GM10266 (cell line): ENCODE measurements at regions not wholly inside any gene's neighbourhood (a gene's known extent, or its start where the extent isn't known, plus 50 kb on each side); places are given as distances from the start of the nearest gene placed in this dataset.

Source experiments
- DNase-seq: peaks from one replicate; pipeline ENCODE4 v3.0.0; 2012; ENCODE audit errors: extremely low spot score
- TF ChIP-seq, protein P1 (sequence below): IDR thresholded peaks from 2 replicates; pipeline ENCODE4 v1.5.1; 2012; ENCODE audit warnings: mild to moderate bottlenecking, low read depth; ENCODE audit not compliant: control insufficient read depth, insufficient read depth; ENCODE audit errors: missing control alignments

DNA sequence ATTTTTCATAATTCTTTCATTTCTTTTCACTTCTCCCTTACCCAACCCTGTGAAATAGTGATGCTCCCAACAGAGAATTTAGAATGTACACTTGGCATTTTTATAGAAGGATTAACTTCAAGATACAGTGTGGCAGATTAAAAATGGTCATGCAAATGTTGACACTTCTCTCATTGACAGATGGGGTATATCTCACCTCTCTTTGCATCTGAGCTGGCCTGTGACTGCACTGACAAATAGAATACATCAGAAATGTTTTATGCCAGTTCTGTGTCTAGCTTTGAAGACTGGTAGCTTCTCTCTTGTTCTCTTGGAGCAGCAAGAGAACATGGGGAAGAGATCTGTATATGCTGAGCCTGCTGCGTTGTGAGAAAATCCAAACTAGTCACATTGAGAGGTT is 949.6 kb downstream of the CDH11 start:
- TF ChIP-seq, protein P1, sequence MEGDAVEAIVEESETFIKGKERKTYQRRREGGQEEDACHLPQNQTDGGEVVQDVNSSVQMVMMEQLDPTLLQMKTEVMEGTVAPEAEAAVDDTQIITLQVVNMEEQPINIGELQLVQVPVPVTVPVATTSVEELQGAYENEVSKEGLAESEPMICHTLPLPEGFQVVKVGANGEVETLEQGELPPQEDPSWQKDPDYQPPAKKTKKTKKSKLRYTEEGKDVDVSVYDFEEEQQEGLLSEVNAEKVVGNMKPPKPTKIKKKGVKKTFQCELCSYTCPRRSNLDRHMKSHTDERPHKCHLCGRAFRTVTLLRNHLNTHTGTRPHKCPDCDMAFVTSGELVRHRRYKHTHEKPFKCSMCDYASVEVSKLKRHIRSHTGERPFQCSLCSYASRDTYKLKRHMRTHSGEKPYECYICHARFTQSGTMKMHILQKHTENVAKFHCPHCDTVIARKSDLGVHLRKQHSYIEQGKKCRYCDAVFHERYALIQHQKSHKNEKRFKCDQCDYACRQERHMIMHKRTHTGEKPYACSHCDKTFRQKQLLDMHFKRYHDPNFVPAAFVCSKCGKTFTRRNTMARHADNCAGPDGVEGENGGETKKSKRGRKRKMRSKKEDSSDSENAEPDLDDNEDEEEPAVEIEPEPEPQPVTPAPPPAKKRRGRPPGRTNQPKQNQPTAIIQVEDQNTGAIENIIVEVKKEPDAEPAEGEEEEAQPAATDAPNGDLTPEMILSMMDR: no peak

DNA sequence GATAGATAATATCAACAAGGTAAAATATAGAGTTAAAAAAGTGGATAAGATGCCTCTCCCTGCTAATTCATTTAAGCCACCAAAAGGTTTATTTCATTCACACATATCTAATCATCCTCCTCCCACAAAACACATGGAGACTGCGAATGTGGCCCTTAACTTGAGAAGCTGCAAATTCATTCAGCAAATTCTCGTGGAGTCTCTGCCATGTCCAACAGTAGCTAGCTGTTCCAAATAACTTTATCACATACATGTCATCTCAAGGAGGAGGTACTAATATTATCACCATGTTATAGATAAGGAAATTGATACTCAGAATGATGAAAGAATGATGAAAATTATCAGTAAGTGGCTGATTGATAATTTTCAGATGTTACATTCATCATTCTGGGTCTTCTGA is 950.2 kb downstream of the CDH11 start:
- no peak for DNase-seq
- TF ChIP-seq, protein P1: no peak

More for the DNA sequence above, 949.6 kb downstream of the CDH11 start:
- DNase-seq: no peak

DNA sequence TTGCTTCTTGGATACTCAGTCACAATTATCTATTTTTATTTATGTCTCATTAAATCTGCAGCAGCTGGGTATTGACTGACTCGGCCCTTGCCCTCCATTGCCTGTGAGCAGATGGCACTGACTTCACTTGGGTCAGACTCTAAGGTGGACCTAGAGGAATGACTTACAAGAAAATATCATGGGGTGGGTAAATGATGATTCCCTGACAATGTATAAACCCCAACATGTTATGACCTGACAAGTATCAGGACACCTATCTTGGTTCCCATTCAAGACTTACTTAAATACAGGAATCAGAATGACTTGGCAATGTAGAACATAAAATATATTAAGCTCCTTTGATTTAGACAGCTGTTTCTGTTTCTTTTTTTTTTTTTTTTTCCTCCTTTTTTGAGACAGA is 953.5 kb downstream of the CDH11 start:
- no peak for DNase-seq
- TF ChIP-seq, protein P1: no peak

DNA sequence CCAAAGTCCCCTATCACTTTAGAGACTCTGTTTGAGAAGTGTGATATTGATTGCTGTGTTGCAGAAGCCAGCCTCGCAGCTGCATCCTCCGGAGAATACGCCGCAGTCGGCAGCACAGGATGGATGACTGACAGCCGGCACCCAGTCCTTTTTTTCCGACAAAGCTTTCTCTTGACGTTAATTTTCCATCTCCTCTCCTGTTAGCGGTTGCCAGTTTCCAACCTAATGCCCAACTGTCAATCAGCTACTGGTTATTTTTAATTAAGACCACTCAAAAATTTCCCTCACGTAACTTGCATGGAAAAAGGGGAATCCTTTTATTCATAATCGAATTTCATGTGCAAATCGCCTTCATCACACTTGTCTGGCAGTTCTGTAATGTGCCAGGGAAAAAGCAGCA is 953.9 kb downstream of the CDH11 start:
- no peak for DNase-seq
- TF ChIP-seq, protein P1: no peak

DNA sequence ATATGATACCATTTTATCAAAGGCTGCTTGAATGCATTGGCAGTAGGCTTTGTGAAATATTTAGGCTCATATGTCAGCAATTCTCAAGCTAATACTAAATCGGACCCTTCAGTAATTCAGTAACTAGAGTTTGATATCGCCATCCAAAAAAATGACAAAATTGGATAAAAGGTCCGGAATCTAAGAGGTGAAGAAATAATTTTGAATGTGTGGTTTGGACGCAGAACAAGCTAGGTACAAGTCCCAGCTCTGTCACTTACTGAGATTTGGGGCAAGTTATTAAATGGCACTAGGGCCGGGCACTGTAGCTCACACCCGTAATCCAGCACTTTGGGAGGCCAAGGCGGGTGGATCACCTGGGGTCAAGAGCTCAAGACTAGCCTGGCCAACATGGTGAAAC is 956.5 kb downstream of the CDH11 start:
- DNase-seq: no peak
- TF ChIP-seq, protein P1: no peak

DNA sequence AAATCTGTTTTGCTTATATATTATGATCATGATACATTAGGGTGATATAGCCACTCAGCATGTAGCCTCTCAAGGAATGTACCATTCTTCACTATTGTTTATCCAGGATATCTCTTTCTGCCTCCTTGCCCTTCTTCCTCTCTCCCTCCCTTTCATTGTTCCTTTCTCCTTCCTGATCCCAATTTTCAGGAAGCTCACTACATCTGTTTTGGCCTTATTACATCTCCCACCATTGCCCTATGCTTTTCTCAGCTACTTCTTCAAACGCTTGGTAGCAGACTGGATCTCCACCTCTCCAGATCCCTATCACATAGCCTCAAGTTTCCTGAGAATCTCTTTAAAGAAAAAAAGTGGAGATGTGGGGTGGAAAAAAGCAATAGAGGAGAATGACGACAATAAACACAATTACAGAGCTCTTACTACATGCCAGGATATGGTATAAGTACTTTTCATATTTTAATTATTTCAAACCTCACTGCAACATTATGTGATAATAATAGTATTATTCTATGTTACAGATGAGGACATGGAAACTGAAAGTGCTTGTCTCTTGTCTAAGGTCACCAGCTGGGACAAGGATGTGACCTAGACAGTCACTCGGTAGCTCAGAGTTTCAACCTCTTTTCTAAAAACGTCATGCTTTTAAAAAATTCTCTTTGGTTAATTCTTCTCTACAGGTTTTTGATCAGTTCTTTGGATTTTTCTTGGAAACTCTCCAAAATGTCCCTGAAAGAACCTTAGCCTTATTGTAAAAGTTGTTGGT is 959.1 kb downstream of the CDH11 start:
- DNase-seq: no peak
- TF ChIP-seq, protein P1: no peak

DNA sequence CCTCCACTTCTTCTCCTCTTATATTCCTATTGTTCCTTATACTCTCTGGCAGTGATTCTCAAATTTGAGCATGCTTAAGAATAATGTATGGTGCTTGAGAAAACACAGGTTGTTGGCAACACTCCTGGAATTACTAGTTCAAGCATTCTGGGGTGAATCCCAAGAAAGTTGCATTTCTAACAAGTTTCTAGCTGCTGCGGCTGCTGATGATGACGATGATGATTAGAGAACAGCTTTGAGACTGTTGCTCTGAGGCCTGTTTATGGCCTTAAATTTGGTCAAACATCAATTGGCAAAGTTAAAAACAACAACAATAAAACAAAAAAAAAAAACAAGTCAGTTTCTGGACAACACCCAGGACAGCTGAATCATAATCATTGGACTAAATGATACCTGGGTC is 961.9 kb downstream of the CDH11 start:
- TF ChIP-seq, protein P1: no peak
- DNase-seq: no peak
